ENCODE measurements at regions not wholly inside any gene's neighbourhood (a gene's known extent, or its start where the extent isn't known, plus 50 kb on each side); places are given as distances from the start of the nearest gene placed in this dataset.

DNA sequence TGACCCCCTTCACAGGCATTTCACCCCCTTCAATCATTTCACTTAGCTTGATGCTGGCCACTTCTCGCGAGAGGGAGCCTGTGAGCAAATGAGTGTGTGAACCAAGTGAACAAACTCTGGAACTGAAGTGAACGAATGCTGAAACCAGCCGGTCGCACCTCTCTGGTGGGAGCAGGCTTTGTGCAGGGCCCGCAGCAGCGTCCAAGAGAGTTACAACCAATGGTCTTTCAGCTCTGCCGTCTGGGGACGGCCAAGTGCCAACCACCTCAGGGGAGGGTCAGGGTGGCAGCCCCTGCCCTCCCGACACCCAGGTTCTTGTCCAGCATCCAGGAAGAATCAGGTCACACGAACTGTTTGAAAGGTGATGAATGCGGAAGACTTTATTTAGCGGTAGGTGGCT is 764.0 kb downstream of the SUCLG1 start:
- H3K36me3 ChIP-seq (ENCODE audit: low read depth, missing control alignments), result no peaks in the 10 kb centered on the region
- peak; percentile 17 for DNase-seq
- H3K27ac ChIP-seq, result no peak overlapping the region
- WGBS, 2 donors, result 65 to 80% methylated on average over 10 to 13 of the region's 13 CpGs
- no peaks in the 10 kb centered on the region for H3K27me3 ChIP-seq
- H3K9me3 ChIP-seq, result no peaks in the 10 kb centered on the region
- intact Hi-C loops (cut with DNase I; ENCODE audit: low total_unique reads), result no loop called here
- no peak for TF ChIP-seq POLR2A (IDR thresholded peaks at IDR 0.05)
- TF ChIP-seq CTCF (IDR thresholded peaks at IDR 0.05), result no peak
- H3K4me3 ChIP-seq, result peak overlapping the region; percentile 6 to 22
- peaks cover 9% of the 10 kb centered on the region for H3K4me1 ChIP-seq

DNA sequence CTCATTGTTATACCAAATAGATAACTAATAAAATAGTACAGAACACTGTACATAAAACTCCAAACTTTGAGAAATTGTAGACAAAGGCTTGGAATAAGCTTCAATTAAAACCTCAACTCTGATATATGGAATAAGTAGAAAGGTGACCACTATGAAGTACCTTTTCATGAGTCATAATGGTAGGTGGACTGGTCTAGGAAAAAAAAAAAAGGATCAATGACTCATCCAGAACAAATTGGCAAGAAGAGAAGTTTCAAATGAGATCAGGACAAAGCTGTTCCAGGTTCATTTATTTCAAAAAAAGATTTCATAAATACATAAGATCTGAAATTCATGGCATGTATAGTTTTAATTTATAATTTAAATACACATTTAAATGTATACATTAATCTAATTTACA is 769.7 kb downstream of the SUCLG1 start:
- no peaks in the 10 kb centered on the region for H3K4me1 ChIP-seq
- H3K27ac ChIP-seq, result no peak overlapping the region
- intact Hi-C loops (cut with DNase I; ENCODE audit: low total_unique reads), result no loop called here
- no peaks in the 10 kb centered on the region for H3K9me3 ChIP-seq
- H3K36me3 ChIP-seq (ENCODE audit: low read depth, missing control alignments), result no peaks in the 10 kb centered on the region
- no peak for DNase-seq
- TF ChIP-seq CTCF (IDR thresholded peaks at IDR 0.05) (no peak), POLR2A (IDR thresholded peaks at IDR 0.05) (no peak)
- no peaks in the 10 kb centered on the region for H3K27me3 ChIP-seq
- H3K4me3 ChIP-seq, result no peak overlapping the region

DNA sequence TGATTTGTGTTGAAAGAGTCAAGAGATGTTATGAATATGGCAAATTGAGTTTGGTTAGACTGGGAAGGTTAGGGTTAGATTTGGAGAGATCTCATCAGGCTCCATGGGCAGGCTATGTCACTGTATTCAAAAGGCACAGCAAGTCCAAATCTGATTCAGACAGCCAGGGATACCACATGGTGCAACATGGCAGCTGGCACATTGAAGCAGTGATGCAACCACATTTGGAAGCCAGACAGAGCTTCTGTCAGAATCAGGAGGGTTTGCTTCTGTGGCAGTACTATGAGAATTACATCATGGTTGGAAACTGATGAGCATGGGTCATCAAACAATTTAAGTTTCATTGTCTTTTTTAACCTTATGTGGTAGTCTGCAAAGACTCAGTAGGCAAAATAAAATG is 772.2 kb downstream of the SUCLG1 start:
- H3K4me3 ChIP-seq, result no peak overlapping the region
- H3K9me3 ChIP-seq, result no peaks in the 10 kb centered on the region
- no peak overlapping the region for H3K27ac ChIP-seq
- TF ChIP-seq CTCF (IDR thresholded peaks at IDR 0.05) (no peak), POLR2A (IDR thresholded peaks at IDR 0.05) (no peak)
- no peaks in the 10 kb centered on the region for H3K4me1 ChIP-seq
- intact Hi-C loops (cut with DNase I; ENCODE audit: low total_unique reads), result no loop called here
- H3K36me3 ChIP-seq (ENCODE audit: low read depth, missing control alignments), result no peaks in the 10 kb centered on the region
- no peak for DNase-seq
- H3K27me3 ChIP-seq, result no peaks in the 10 kb centered on the region

DNA sequence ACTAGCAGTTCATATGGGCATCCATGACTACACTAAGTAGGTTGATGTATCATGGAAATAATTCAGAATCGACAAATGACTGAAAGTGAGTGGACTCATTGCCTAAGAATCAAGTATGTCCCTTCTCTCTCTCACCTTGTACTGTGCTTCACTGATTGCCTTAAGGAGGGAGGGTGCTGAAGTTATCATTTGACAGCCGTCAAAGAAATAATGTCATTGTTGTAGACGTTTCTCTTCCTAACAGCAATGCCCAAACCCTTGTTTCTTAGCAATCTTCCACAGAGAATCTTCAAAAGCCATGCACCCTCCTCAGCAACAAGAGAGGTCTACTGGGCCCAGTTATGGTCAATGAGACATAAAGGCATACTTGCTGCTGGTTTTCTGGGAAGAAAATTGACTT is 785.0 kb downstream of the SUCLG1 start:
- WGBS, 2 donors, result 81 to 88% methylated on average over 3 of the region's 3 CpGs

More for the DNA sequence above, 785.0 kb downstream of the SUCLG1 start:
- DNase-seq, result no peak
- Histone ChIP-seq H3K4me1 (no peaks in the 10 kb centered on the region), H3K4me3 (no peak overlapping the region), H3K36me3 (ENCODE audit: low read depth, missing control alignments) (no peaks in the 10 kb centered on the region), H3K27me3 (no peaks in the 10 kb centered on the region), H3K9me3 (no peaks in the 10 kb centered on the region), H3K27ac (no peak overlapping the region)
- intact Hi-C loops (cut with DNase I; ENCODE audit: low total_unique reads), result no loop called here
- no peak for TF ChIP-seq POLR2A (IDR thresholded peaks at IDR 0.05)
- no peak for TF ChIP-seq CTCF (IDR thresholded peaks at IDR 0.05)

Measured in testis (tissue), 2 donors.